Right hindlimb (tissue), 1 donor: ENCODE measurements at regions not wholly inside any gene's neighbourhood (a gene's known extent, or its start where the extent isn't known, plus 50 kb on each side); places are given as distances from the start of the nearest gene placed in this dataset.
"Not testable (repeated sequence)": the region's sequence is repeated elsewhere in the genome, so short reads cannot be mapped to it uniquely, and the experiment has no call there.

Experiments used
- DNase-seq: peaks from one replicate; pipeline ENCODE4 v3.0.0-alpha.2; 2018

GRCh38 chr13:24618011-24618955, 61.9 kb upstream of the ATP12A start:
- DNase-seq = no peak

GRCh38 chr13:24619282-24619681, 60.9 kb upstream of the ATP12A start:
- DNase-seq = no peak

GRCh38 chr13:24622481-24623148, 57.6 kb upstream of the ATP12A start:
- DNase-seq = not testable (repeated sequence)

- DNase-seq = no peak
Observed at GRCh38 chr13:24623149-24623665, 57.0 kb upstream of the ATP12A start.

- DNase-seq = no peak
Observed at GRCh38 chr13:24624363-24624762, 55.8 kb upstream of the ATP12A start.

- DNase-seq = no peak
Observed at GRCh38 chr13:24624801-24625231, 55.4 kb upstream of the ATP12A start.

- DNase-seq = no peak
Observed at GRCh38 chr13:24625331-24625731, 54.9 kb upstream of the ATP12A start.

- DNase-seq = no peak
Observed at GRCh38 chr13:24625870-24626849, 54.0 kb upstream of the ATP12A start.

- DNase-seq = peak; percentile 40
Observed at GRCh38 chr13:24627090-24627714, 53.0 kb upstream of the ATP12A start.

- no peak for DNase-seq
Observed at GRCh38 chr13:24627946-24628345, 52.3 kb upstream of the ATP12A start.

GRCh38 chr13:24629320-24629719, 50.9 kb upstream of the ATP12A start:
- DNase-seq = no peak

GRCh38 chr13:24630121-24630520, 50.1 kb upstream of the ATP12A start:
- no peak for DNase-seq
